ENCODE measurements at regions not wholly inside any gene's neighbourhood (a gene's known extent, or its start where the extent isn't known, plus 50 kb on each side); places are given as distances from the start of the nearest gene placed in this dataset.

DNA sequence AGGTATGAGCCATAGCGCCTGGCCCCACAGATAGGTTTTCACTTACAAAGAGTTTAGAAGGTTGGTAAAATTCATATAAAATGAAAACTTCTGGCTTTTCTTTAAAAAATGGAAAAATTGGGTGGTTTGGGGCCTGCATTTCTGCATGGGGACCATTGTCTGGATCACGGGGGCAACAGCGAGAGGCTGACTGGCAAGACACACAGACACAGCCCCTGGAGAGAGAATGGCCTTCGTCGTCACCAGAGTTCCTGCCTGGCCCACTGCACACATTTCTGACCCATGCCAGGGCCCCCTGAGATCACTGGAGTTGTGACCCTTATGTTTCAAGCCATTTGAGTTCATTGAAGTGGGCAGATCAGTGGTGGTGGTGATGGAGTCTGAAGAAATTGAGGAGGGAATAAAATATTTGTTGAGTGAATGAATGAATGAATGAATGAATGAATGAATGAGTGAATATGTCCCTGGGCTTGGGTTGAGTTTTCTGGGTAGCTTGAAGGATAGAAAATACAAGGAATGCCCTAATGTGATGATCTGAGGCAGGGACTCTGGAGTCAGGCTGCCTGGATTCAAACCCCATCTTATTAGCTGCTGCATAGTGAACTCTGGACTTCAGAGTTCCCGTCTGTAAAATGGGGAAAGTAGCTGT is 173.8 kb downstream of the ZFP64 start:
- H3K79me2 ChIP-seq (replicated peaks; ENCODE audit: insufficient read depth, low read length): no peaks in the 10 kb centered on the region
- H2AFZ ChIP-seq (ENCODE audit: low read depth, low read length): no peak overlapping the region
- H4K20me1 ChIP-seq (ENCODE audit: insufficient read depth): no peaks in the 10 kb centered on the region
- no peaks in the 10 kb centered on the region for H3K9me3 ChIP-seq (ENCODE audit: low read length)
- no peak overlapping the region for H3K4me3 ChIP-seq (ENCODE audit: low read length)
- TF ChIP-seq, protein P1, sequence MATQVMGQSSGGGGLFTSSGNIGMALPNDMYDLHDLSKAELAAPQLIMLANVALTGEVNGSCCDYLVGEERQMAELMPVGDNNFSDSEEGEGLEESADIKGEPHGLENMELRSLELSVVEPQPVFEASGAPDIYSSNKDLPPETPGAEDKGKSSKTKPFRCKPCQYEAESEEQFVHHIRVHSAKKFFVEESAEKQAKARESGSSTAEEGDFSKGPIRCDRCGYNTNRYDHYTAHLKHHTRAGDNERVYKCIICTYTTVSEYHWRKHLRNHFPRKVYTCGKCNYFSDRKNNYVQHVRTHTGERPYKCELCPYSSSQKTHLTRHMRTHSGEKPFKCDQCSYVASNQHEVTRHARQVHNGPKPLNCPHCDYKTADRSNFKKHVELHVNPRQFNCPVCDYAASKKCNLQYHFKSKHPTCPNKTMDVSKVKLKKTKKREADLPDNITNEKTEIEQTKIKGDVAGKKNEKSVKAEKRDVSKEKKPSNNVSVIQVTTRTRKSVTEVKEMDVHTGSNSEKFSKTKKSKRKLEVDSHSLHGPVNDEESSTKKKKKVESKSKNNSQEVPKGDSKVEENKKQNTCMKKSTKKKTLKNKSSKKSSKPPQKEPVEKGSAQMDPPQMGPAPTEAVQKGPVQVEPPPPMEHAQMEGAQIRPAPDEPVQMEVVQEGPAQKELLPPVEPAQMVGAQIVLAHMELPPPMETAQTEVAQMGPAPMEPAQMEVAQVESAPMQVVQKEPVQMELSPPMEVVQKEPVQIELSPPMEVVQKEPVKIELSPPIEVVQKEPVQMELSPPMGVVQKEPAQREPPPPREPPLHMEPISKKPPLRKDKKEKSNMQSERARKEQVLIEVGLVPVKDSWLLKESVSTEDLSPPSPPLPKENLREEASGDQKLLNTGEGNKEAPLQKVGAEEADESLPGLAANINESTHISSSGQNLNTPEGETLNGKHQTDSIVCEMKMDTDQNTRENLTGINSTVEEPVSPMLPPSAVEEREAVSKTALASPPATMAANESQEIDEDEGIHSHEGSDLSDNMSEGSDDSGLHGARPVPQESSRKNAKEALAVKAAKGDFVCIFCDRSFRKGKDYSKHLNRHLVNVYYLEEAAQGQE (IDR thresholded peaks at IDR 0.05; ENCODE audit: borderline replicate concordance): no peak
- TF ChIP-seq RAD21 (conservative IDR thresholded peaks at IDR 0.05) (no peak), POLR2AphosphoS5 (IDR thresholded peaks at IDR 0.05) (no peak), EP300 (conservative IDR thresholded peaks at IDR 0.05; ENCODE audit: poor library complexity, severe bottlenecking) (no peak), TAF1 (IDR thresholded peaks at IDR 0.05; ENCODE audit: low read depth) (no peak), MXI1 (conservative IDR thresholded peaks at IDR 0.05; ENCODE audit: poor library complexity, severe bottlenecking) (no peak), EZH2 (IDR thresholded peaks at IDR 0.05; ENCODE audit: borderline replicate concordance, insufficient read depth, low read length, poor library complexity, severe bottlenecking) (no peak), SMC3 (conservative IDR thresholded peaks at IDR 0.05; ENCODE audit: poor library complexity) (no peak)
- TF ChIP-seq, protein P2, sequence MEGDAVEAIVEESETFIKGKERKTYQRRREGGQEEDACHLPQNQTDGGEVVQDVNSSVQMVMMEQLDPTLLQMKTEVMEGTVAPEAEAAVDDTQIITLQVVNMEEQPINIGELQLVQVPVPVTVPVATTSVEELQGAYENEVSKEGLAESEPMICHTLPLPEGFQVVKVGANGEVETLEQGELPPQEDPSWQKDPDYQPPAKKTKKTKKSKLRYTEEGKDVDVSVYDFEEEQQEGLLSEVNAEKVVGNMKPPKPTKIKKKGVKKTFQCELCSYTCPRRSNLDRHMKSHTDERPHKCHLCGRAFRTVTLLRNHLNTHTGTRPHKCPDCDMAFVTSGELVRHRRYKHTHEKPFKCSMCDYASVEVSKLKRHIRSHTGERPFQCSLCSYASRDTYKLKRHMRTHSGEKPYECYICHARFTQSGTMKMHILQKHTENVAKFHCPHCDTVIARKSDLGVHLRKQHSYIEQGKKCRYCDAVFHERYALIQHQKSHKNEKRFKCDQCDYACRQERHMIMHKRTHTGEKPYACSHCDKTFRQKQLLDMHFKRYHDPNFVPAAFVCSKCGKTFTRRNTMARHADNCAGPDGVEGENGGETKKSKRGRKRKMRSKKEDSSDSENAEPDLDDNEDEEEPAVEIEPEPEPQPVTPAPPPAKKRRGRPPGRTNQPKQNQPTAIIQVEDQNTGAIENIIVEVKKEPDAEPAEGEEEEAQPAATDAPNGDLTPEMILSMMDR (IDR thresholded peaks at IDR 0.05; ENCODE audit: poor library complexity, severe bottlenecking): no peak
- no peaks in the 10 kb centered on the region for H3F3A ChIP-seq (ENCODE audit: insufficient read depth, low read length, poor library complexity, severe bottlenecking)
- no peak overlapping the region for H3K4me2 ChIP-seq (ENCODE audit: low read length)
- H3K9me2 ChIP-seq (ENCODE audit: insufficient read depth, low read length): no peaks in the 10 kb centered on the region
- no peak overlapping the region for H3K27ac ChIP-seq (ENCODE audit: low read length)
- H3K36me3 ChIP-seq (ENCODE audit: insufficient read depth, low read length): no peaks in the 10 kb centered on the region
- no peaks in the 10 kb centered on the region for H3K27me3 ChIP-seq (ENCODE audit: insufficient read depth, low read depth, low read length)
- H3K9ac ChIP-seq (ENCODE audit: low read length): no peak overlapping the region

DNA sequence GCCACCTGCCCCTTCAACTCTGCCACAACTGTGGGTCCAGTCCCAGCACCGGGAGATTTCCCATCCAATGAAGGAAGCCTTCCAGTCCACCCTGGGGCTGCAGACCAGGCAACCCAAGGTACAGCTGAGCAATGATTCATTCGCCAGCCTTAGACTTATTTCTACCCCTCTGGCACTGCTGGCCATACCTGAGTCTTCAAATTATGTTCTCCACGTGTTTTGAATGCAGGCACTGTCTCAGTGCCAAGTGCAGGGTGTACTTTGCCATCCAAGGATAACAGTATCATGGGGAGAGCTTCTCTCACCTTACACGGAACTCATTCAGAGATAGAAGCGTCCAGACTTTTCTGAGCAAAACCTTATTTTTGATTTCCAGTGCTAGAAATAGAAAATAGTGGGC is 175.6 kb downstream of the ZFP64 start:
- Histone ChIP-seq H3K9me3 (ENCODE audit: low read length) (no peaks in the 10 kb centered on the region), H4K20me1 (ENCODE audit: insufficient read depth) (no peaks in the 10 kb centered on the region), H2AFZ (ENCODE audit: low read depth, low read length) (no peak overlapping the region), H3K4me2 (ENCODE audit: low read length) (no peak overlapping the region), H3K9ac (ENCODE audit: low read length) (no peak overlapping the region), H3K4me3 (ENCODE audit: low read length) (no peak overlapping the region), H3K79me2 (replicated peaks; ENCODE audit: insufficient read depth, low read length) (no peaks in the 10 kb centered on the region), H3K9me2 (ENCODE audit: insufficient read depth, low read length) (no peaks in the 10 kb centered on the region), H3K36me3 (ENCODE audit: insufficient read depth, low read length) (no peaks in the 10 kb centered on the region), H3K27ac (ENCODE audit: low read length) (no peak overlapping the region), H3F3A (ENCODE audit: insufficient read depth, low read length, poor library complexity, severe bottlenecking) (no peaks in the 10 kb centered on the region), H3K27me3 (ENCODE audit: insufficient read depth, low read depth, low read length) (no peaks in the 10 kb centered on the region)
- TF ChIP-seq EP300 (conservative IDR thresholded peaks at IDR 0.05; ENCODE audit: poor library complexity, severe bottlenecking): no peak
- TF ChIP-seq, protein P1 (IDR thresholded peaks at IDR 0.05; ENCODE audit: borderline replicate concordance): no peak

Measured in neural cell (in vitro differentiated cells).